ENCODE measurements at regions not wholly inside any gene's neighbourhood (a gene's known extent, or its start where the extent isn't known, plus 50 kb on each side); places are given as distances from the start of the nearest gene placed in this dataset.

DNA sequence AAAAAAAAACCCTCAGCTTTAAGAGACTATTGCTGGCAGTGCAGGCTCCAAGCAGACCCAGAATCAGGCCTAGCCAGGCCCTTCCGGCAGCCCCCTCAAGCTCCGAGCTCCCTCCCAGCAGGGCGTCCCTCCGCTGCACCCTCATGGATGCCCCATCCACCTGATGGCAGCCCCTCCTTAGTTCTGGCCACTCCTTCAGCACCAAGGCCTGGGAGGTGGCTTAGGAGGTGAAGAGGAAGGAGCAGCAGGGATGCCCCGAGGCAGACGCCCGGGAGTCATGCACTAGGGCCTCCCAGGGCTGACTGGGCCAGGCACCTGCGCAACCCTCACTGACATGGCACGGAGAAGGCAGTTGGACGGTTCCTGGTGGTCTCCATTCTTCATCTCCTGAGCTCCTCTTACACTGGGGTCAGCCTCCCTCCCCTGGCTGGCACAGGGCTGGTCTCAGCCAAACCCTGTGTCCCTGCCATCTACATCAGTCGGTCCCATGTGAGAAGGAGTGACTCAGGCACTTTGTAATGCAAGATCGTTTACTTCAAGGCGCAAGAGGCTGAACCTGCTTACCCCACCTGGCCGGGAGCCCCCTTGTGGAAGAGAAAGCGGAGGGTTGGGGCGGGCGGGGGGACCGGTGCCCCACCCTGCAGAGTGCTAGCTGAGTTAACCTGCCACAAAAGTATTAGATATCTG, 53.5 kb upstream of the ID2 start:
- DNase-seq, result no peak

DNA sequence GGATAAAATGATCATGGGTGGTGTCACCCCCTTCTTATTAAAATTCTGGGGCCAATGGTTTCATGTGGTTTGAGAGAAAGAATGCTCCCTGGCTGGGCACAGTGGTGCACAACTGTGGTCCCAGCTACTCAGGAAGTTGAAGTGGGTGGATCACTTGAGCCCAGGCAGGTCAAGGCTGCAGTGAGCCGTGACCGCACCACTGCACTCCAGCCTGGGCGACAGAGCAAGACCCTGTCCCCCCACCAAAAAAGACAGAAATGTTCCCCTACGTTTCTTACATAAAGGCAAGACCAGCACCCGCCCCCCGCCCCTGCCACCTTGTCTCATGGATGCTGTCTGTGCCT, 53.0 kb upstream of the ID2 start:
- DNase-seq, result no peak

DNA sequence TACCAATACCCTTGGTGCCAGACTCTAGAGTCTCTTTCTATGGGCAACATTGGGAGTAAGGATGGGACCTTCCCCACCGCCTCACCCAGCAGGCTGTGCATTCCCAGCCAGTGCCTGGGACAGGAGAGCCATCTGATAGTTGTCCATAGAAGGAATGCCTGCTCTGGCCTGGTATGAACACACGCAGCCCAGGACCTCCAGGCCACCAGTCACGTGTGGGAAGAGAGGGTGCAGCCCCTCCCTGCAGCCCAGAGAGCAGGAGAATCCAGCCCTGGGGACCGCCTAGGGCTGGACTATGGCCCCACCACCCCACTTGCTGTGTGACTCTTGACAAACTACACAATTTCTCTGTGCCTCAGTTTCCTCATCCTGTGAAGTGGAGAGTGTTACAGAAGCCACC, 52.5 kb upstream of the ID2 start:
- no peak for DNase-seq

GRCh38 chr2:8630676-8631464, 51.0 kb upstream of the ID2 start:
- no peak for DNase-seq

- DNase-seq, result no peak
Measured at GRCh38 chr2:8631465-8632005, 50.3 kb upstream of the ID2 start.

Measured in activated CD4-positive, alpha-beta T cell treated with anti-CD3 and anti-CD28 coated beads, Interleukin-2, amount 50 U/mL, for 16 hours (primary cell).